GM12878 (cell line): ENCODE measurements at regions not wholly inside any gene's neighbourhood (a gene's known extent, or its start where the extent isn't known, plus 50 kb on each side); places are given as distances from the start of the nearest gene placed in this dataset.

Source experiments
- ATAC-seq: fragments of 200-7000 bp; cut with Tn5 transposase; 3 replicates; pipeline ENCODE4 v1.9.1; 2020; ENCODE audit warnings: mild to moderate bottlenecking, moderate library complexity
- BruUV-seq: library from RNA; stranded (reverse); fragments of 400-500 nt; replicated peaks from 2 replicates; lab custom pipeline; 2021; lab: Mats Ljungman, UMichigan
- CTCF ChIA-PET: fragments of 300-600 bp; sonication (Branson Sonifier 250); formaldehyde crosslinking; extraction: SDS; loops from one replicate; lab custom pipeline; 2021; ENCODE audit warnings: inconsistent platforms; lab: Yijun Ruan, JAX
- POLR2A ChIA-PET: fragments of 350-600 bp; formaldehyde crosslinking; extraction: SDS; loops from one replicate; lab custom pipeline; 2021; ENCODE audit warnings: inconsistent platforms; lab: Charles Lee
- RAD21 ChIA-PET: fragments of 300-600 bp; sonication (Branson Sonifier 250); formaldehyde crosslinking; loops from one replicate; lab custom pipeline; 2023; ENCODE audit warnings: antibody characterized with exemption; ENCODE audit not compliant: unreplicated experiment; lab: Charles Lee
- SMC1A ChIA-PET: fragments of 300-600 bp; sonication (Branson Sonifier 250); formaldehyde crosslinking; loops from one replicate; lab custom pipeline; 2023; ENCODE audit not compliant: unreplicated experiment, uncharacterized antibody; lab: Charles Lee
- DNase-seq: peaks from one replicate; pipeline ENCODE4 v3.0.0-alpha.2; 2011; ENCODE audit warnings: low read depth, low spot score
- FAIRE-seq: peaks from 3 replicates; lab custom pipeline; 2011; peaks lifted over from hg19 to GRCh38; lab: Jason Lieb, UNC
- H2AFZ ChIP-seq: 2 replicates; pipeline ENCODE4 v1.6.0; 2011; ENCODE audit warnings: low read depth, low read length, control low read depth; ENCODE audit not compliant: control insufficient read depth
- H3K27ac ChIP-seq: 2 replicates; pipeline ENCODE4 v1.5.1; 2011; ENCODE audit warnings: control low read depth; ENCODE audit not compliant: control insufficient read depth, insufficient read depth
- H3K27me3 ChIP-seq, 2 experiments: replicated peaks in 1 of 2; 2 replicates each; pipeline versions ENCODE4 v1.6.0 to v1.6.1; 2011; ENCODE audit warnings: low read length in 1 of 2; ENCODE audit not compliant: control insufficient read depth in 2 of 2, insufficient read depth in 2 of 2
- H3K36me3 ChIP-seq, 2 experiments: 2 replicates each; pipeline ENCODE4 v1.5.1; 2011; ENCODE audit warnings: low read length in 1 of 2; ENCODE audit not compliant: control insufficient read depth in 2 of 2, insufficient read depth in 2 of 2
- H3K4me1 ChIP-seq: 2 replicates; pipeline ENCODE4 v1.6.1; 2011; ENCODE audit warnings: mild to moderate bottlenecking, low read length, moderate library complexity, mixed read lengths; ENCODE audit not compliant: control insufficient read depth, insufficient read depth
- H3K4me2 ChIP-seq: 2 replicates; pipeline ENCODE4 v1.6.0; 2011; ENCODE audit warnings: control low read depth; ENCODE audit not compliant: control insufficient read depth, insufficient read depth
- H3K4me3 ChIP-seq: fragments of 200-600 bp; sonication (generic); 2 replicates; pipeline ENCODE4 v1.5.1; 2016
- H3K79me2 ChIP-seq: 2 replicates; pipeline ENCODE4 v1.6.0; 2011; ENCODE audit warnings: low read length; ENCODE audit not compliant: control insufficient read depth, insufficient read depth
- H3K9ac ChIP-seq: 2 replicates; pipeline ENCODE4 v1.8.0; 2011; ENCODE audit warnings: low read length, control low read depth, mixed read lengths; ENCODE audit not compliant: control insufficient read depth, insufficient read depth
- H3K9me3 ChIP-seq: replicated peaks from 3 replicates; pipeline ENCODE4 v1.5.1; 2011; ENCODE audit warnings: mild to moderate bottlenecking, low read length; ENCODE audit not compliant: control insufficient read depth, insufficient read depth
- H4K20me1 ChIP-seq: 2 replicates; pipeline ENCODE4 v1.6.0; 2011; ENCODE audit not compliant: control insufficient read depth, insufficient read depth
- ASH2L ChIP-seq: fragments of 300-600, 200-600 bp; sonication (generic); IDR thresholded peaks from 2 replicates; pipeline ENCODE4 v1.6.1; 2017; ENCODE audit warnings: low read depth, mild to moderate bottlenecking, borderline replicate concordance
- BHLHE40 ChIP-seq, 2 experiments: fragments of 450-650 bp in 1 of 2; IDR thresholded peaks; 2 replicates each; pipeline ENCODE4 v1.6.1; 2011 to 2017; ENCODE audit warnings: low read depth in 2 of 2, borderline replicate concordance in 1 of 2, improper control_type of control experiment in 1 of 2, low read length in 1 of 2, mild to moderate bottlenecking in 1 of 2
- EZH2 ChIP-seq: IDR thresholded peaks from 2 replicates; pipeline ENCODE4 v1.6.1; 2012; ENCODE audit warnings: low read depth, mild to moderate bottlenecking, control low read depth, inconsistent platforms, low read length, borderline replicate concordance; ENCODE audit not compliant: control insufficient read depth
- NFYB ChIP-seq: IDR thresholded peaks from 2 replicates; pipeline ENCODE4 v1.6.1; 2011; ENCODE audit warnings: low read depth, mild to moderate bottlenecking, low read length, improper control_type of control experiment, moderate library complexity; ENCODE audit not compliant: insufficient read depth
- PAX5 ChIP-seq: IDR thresholded peaks from 2 replicates; pipeline ENCODE4 v1.6.1; 2011; ENCODE audit warnings: low read depth, low read length, borderline replicate concordance
- RAD21 ChIP-seq: IDR thresholded peaks from 2 replicates; pipeline ENCODE4 v1.6.1; 2011; ENCODE audit warnings: mild to moderate bottlenecking, low read depth, low read length, moderate library complexity; ENCODE audit not compliant: insufficient read depth
- RAD51 ChIP-seq: fragments of 450-650 bp; IDR thresholded peaks from 2 replicates; pipeline ENCODE4 v1.6.1; 2016; ENCODE audit warnings: moderate library complexity, mild to moderate bottlenecking, inconsistent platforms
- RBBP5 ChIP-seq: fragments of 200-600 bp; sonication (generic); conservative IDR thresholded peaks from 2 replicates; pipeline ENCODE4 v1.6.1; 2016
- SREBF2 ChIP-seq: IDR thresholded peaks from 2 replicates; pipeline ENCODE4 v1.6.1; 2012; ENCODE audit warnings: mild to moderate bottlenecking, low read length
- USF1 ChIP-seq: IDR thresholded peaks from 2 replicates; pipeline ENCODE4 v1.6.1; 2011; ENCODE audit warnings: borderline replicate concordance, low read depth, mild to moderate bottlenecking, moderate library complexity, mixed read lengths, low read length; ENCODE audit not compliant: insufficient read depth; ENCODE audit errors: extremely low read length
- ZNF622 ChIP-seq: fragments of 450-650 bp; IDR thresholded peaks from 2 replicates; pipeline ENCODE4 v1.6.1; 2017; ENCODE audit warnings: mild to moderate bottlenecking, inconsistent platforms
- ZNF687 ChIP-seq: fragments of 450-650 bp; IDR thresholded peaks from 2 replicates; pipeline ENCODE4 v1.6.1; 2017; ENCODE audit warnings: mild to moderate bottlenecking, moderate library complexity
- WGBS: methylation state at CpG from one replicate; pipeline ENCODE4 v1.1.6; 2016; ENCODE audit warnings: low lambda C conversion rate; ENCODE audit not compliant: insufficient replicate concordance, insufficient coverage; ENCODE audit errors: missing lambda C conversion rate; 5-methylcytosine and 5-hydroxymethylcytosine counted together
- in situ Hi-C: fragments of 300-500 bp; cut with MboI; formaldehyde crosslinking; loops from 9 replicates; pipeline ENCODE4 v1.14.3; 2018; ENCODE audit warnings: mixed read lengths
- intact Hi-C: fragments of 100-400 bp; cut with micrococcal nuclease; formaldehyde crosslinking; loops from one replicate; pipeline ENCODE4 v1.14.2; 2022; ENCODE audit not compliant: unreplicated experiment

- Histone ChIP-seq H3K27ac (no peak overlapping the region), H4K20me1 (no peaks in the 10 kb centered on the region), H3K36me3 (no peaks in the 10 kb centered on the region), H2AFZ (no peak overlapping the region), H3K9ac (no peak overlapping the region), H3K4me2 (no peak overlapping the region), H3K4me1 (no peaks in the 10 kb centered on the region), H3K79me2 (no peaks in the 10 kb centered on the region), H3K27me3 (no peaks in the 10 kb centered on the region; a peak in 1 of 4 replicates), H3K9me3 (no peaks in the 10 kb centered on the region; the same call in 2 of the 3 replicates), H3K4me3 (no peak overlapping the region)
- in situ Hi-C loops, result no loop called here
- RAD21 ChIA-PET, result no interaction called here
- FAIRE-seq (no peak), DNase-seq (no peak), ATAC-seq (no peak)
- TF ChIP-seq PAX5, result no peak
- TF ChIP-seq NFYB, result no peak
- no peak for TF ChIP-seq RAD21
- TF ChIP-seq ASH2L, result no peak
- CTCF ChIA-PET, result no interaction called here
- no TSS peak for BruUV-seq
- SMC1A ChIA-PET, result no interaction called here
- POLR2A ChIA-PET, result no interaction called here
- WGBS, result 24% methylated on average over 2 of the region's 2 CpGs
- intact Hi-C loops, result no loop called here
Observed at GRCh38 chr22:27513021-27513420, 288.5 kb downstream of the MN1 start.

- no TSS peak for BruUV-seq
- Histone ChIP-seq H3K4me3 (no peak overlapping the region), H2AFZ (no peak overlapping the region), H3K4me1 (no peaks in the 10 kb centered on the region), H3K36me3 (no peaks in the 10 kb centered on the region), H3K9ac (no peak overlapping the region), H3K27ac (no peak overlapping the region), H3K9me3 (no peaks in the 10 kb centered on the region), H3K79me2 (no peaks in the 10 kb centered on the region), H4K20me1 (no peaks in the 10 kb centered on the region), H3K4me2 (no peak overlapping the region), H3K27me3 (no peaks in the 10 kb centered on the region; a peak in 1 of 4 replicates)
- no peak for ATAC-seq
- ChIA-PET CTCF (no interaction called here), SMC1A (no interaction called here), RAD21 (no interaction called here), POLR2A (no interaction called here)
- intact Hi-C loops, result no loop called here
- FAIRE-seq, result no peak
- no peak for DNase-seq
- in situ Hi-C loops, result no loop called here
- WGBS, result 11% methylated on average over 9 of the region's 9 CpGs
- TF ChIP-seq ZNF622, result no peak
- TF ChIP-seq ZNF687, result no peak
- TF ChIP-seq USF1, result no peak
- no peak for TF ChIP-seq RBBP5
- no peak for TF ChIP-seq SREBF2
- no peak for TF ChIP-seq BHLHE40 (IDR thresholded peaks at IDR 0.05; ENCODE audit: borderline replicate concordance in 1 of 2, low read depth in 2 of 2, low read length in 1 of 2)
- no peak for TF ChIP-seq EZH2
- TF ChIP-seq RAD51, result no peak
Observed at GRCh38 chr22:27514601-27515523, 286.7 kb downstream of the MN1 start.
